HG02798 (cell line): ENCODE measurements at regions not wholly inside any gene's neighbourhood (a gene's known extent, or its start where the extent isn't known, plus 50 kb on each side); places are given as distances from the start of the nearest gene placed in this dataset.
"Not testable (repeated sequence)": the region's sequence is repeated elsewhere in the genome, so short reads cannot be mapped to it uniquely, and the experiment has no call there.

Experiments used
- ATAC-seq: cut with Tn5 transposase; IDR thresholded peaks from one replicate; pipeline ENCODE4 v1.9.1; 2021; ENCODE audit warnings: mild to moderate bottlenecking; ENCODE audit not compliant: unreplicated experiment, poor library complexity

GRCh38 chr4:152075253-152075928 lies 314.6 kb upstream of the GATB start:
- ATAC-seq, result no peak

DNA sequence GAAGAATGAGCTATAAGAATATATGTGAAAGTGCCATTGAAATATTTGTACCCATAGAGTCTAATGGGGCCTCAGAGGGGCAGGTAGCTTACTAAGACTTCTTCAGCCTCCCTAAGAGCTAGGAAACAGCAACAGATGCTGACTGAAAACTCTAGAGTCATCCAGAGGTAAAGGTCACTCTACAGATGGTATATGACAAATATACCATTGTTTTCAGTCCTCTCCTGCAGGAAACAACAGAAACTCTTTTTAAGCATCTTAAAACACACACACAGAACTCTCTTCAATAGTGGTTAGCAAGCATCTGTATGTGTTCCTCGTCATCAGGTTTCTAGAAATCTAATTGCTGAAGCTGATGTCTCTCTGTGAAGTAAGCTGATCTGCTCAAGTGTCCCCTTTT lies 313.8 kb upstream of the GATB start:
- ATAC-seq, result no peak

- ATAC-seq, result no peak
These were observed 313.3 kb upstream of the GATB start for GRCh38 chr4:152074088-152074437.

DNA sequence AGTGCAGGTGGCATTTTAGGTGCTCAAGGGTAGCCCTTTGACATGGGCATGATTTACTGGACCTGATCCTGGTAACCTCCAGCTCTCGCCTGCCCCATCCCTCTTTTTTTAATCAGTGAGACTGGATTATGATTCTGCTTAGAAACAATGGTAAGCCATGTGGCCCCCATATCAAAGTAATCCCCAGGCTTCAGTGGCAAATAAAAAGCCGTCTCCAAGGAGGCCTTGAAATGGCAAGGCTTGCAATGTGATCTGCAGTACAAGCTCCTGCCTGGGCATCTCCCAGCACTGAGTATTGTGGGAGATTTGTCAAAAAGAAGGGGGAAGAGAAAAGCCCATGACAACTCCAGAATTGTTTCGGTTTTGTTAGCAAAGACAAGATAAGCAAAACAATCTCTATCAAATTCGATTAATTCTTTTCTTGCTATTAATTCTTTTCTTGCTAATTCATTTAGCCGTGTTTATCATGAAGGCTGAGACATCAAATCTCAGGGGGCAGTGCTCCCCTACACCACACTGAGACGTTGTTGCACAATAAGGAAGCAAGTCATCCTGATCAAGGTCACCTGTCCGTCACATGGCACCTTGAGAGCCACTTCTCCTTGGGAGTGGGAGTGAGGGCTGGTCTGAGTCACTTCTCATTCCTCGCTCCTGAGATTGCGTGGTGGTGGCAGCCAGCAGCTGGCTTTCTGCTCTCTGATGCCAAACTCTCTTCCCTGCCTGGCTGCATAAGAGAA lies 312.7 kb upstream of the GATB start:
- no peak for ATAC-seq

GRCh38 chr4:152072906-152073305 lies 312.1 kb upstream of the GATB start:
- ATAC-seq, result no peak

- no peak for ATAC-seq
These were observed 311.2 kb upstream of the GATB start for GRCh38 chr4:152072001-152072485.

DNA sequence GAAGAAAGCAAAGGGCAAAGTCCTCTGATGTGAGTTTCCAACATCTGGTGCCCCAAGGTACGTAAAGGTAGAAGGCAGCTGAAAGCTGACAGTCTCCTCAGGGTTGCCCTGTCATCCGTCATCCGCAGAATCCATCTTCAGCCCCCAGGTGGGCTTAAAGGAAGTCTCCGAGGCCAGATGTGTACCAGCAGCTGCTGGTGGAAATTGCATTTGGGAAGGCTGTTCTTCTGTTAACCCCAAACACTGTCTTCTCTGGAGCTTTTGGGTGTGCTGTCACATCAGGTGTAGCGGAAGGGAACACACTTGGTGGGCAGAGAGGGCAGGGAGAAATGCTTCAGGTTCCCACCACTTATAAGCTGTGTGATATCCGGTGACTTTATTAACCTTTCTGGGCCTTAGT lies 310.0 kb upstream of the GATB start:
- ATAC-seq, result no peak

GRCh38 chr4:152068866-152069265 lies 308.1 kb upstream of the GATB start:
- ATAC-seq, result no peak

DNA sequence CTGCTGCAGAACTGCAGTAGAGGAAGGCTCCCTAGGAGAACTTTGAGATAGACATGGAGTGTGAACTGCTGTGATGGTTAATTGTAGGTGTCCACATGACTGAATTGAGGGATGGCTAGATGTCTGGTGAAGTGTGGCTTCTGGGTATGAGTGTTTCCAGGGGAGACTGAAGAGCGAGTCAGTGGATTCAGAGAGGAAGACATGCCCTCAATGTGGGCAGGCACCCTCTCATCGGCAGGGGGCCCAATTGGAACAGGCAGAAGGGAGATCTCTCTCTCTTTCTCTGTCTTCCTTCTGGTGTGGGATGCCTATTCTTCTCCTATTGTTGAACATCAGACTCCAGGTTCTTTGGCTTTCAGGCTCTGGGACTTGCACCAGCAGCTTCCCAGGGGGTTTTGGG lies 304.7 kb upstream of the GATB start:
- no peak for ATAC-seq

DNA sequence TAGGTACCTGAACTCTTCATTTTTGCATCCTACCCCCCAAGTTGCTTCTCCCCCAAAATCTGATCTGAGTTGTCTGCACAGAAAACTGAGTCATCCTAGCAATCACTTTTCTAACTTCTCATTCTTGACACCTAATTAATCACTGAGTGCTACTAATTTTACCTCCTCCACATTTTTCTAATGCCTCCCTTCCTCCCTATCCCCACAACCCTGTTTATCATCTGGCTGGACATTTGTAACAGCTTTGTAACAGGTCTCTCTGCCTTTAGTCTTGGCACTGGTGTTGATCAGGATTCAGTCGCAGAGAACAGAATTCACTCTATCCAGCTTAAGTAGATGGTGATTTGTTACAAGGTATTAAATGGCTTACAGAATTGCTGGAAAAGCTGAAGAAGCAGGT lies 303.9 kb upstream of the GATB start:
- ATAC-seq, result no peak

GRCh38 chr4:152064282-152064681 lies 303.5 kb upstream of the GATB start:
- no peak for ATAC-seq

GRCh38 chr4:152063621-152064240 lies 302.9 kb upstream of the GATB start:
- no peak for ATAC-seq

- no peak for ATAC-seq
These were observed 302.3 kb upstream of the GATB start for GRCh38 chr4:152062936-152063620.

DNA sequence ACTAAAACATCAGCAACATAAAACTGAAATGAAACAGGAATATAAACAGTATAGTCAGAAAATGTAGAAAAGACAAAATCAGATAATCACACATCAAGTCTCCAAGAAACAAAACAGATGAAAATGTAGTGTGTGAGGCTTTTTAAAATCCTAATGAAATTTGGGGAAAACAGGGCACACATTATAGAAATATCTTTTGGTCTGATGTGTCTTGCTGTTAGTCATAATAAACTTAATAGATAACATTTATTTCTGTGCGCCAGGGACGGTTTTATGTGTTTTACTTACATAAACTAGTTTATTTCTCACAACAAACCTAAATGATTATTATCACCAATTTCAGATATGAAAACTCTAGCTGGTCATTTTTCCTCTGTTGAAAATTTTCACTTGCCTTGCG lies 293.9 kb upstream of the GATB start:
- ATAC-seq, result no peak

DNA sequence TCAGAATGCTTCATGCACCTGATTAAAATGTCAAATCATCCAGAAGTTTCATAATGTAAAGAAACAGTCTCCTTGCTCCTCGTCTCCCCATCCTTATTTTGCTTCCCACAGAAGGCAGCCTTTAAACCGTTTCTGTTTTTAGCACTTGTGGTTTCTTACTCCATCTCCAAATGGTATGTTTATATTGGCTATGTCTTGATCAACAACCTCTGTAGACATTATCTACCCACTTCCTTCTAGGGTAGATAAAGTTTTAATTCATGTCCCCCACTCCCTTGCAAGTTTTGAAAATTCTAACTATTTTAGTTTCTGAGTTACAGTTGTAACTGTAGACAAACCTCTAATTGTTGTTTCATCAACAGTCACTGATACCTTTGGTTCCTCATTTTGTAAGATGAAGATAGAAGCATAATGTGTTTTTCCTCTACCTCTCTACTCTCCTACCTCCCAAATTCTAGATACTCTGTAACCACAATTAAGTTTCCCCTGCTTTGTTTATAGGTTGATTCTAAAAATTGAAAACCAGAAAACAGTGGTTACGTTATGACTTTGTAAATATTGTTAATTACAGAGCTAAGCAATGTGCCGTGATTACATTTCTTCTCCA lies 291.7 kb upstream of the GATB start:
- ATAC-seq, result peak; percentile 45

DNA sequence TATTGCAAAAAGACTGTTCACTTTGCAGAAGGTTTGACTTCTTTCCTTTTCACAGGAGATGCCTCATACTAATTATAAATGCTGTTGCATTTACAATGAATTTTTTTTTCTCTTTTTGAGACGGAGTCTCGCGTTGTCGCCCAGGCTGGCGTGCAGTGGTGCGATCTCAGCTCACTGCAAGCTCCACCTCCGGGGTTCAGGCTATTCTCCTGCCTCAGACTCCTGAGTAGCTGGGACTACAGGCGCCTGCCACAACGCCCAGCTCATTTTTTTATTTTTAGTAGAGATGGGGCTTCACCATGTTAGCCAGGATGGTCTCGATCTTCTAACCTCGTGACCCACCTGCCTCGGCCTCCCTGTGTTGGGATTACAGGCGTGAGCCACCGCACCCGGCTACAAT lies 290.5 kb upstream of the GATB start:
- ATAC-seq, result not testable (repeated sequence)

DNA sequence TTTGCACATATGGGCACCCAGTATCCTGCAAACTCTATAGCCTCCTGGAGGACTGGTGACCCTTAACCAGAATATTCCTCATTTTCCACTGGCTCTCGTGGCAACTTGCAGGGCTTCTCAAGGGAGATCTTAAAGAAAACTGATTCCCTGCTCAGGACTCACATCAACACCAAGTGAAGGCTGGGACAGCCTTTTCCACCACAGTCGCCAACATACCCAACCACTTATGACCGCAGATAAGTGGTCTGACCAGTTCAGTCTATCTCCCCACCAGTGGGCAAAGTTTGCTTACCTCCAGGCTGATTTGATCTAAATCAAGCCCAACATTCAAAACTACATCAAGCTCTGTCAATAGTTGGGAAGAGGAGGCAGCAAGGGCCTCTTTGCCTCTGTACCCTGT lies 289.3 kb upstream of the GATB start:
- no peak for ATAC-seq

- no peak for ATAC-seq
These were observed 286.6 kb upstream of the GATB start for GRCh38 chr4:152047451-152047850.

- ATAC-seq, result no peak
These were observed 285.2 kb upstream of the GATB start for GRCh38 chr4:152045807-152046571.

DNA sequence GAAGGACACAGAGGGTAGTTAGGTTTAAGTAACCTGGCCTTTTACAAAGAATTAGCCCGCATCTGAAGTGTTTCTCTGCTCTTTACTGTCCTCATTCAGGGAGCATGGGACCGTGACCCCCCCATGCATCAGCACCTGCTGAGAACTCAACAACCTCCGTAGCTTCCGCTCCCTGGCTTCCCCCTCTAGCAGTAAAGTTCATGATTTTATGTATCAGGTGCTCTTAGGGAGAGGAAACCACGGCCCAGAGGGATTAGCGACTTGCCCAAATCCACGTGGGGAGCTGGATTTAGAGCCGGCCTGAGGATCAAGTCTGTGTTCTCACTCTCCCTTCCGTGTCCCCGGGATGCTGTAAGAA lies 284.6 kb upstream of the GATB start:
- no peak for ATAC-seq
